HEK293 (cell line): ENCODE measurements at regions not wholly inside any gene's neighbourhood (a gene's known extent, or its start where the extent isn't known, plus 50 kb on each side); places are given as distances from the start of the nearest gene placed in this dataset.

ENCODE experiments used
- EGR2 ChIP-seq: fragments of 450-650 bp; formaldehyde crosslinking; IDR thresholded peaks from 2 replicates; pipeline ENCODE4 v1.5.1; 2016; ENCODE audit warnings: low read depth, missing biosample characterization, missing genetic modification characterization
- REST ChIP-seq: fragments of 450-650 bp; formaldehyde crosslinking; IDR thresholded peaks from 2 replicates; pipeline ENCODE4 v1.5.1; 2016; ENCODE audit warnings: missing biosample characterization, missing genetic modification characterization
- TCF7L2 ChIP-seq: IDR thresholded peaks from 2 replicates; pipeline ENCODE4 v1.6.1; 2011; ENCODE audit warnings: low read depth, mild to moderate bottlenecking, inconsistent platforms, low read length, moderate library complexity, borderline replicate concordance
- ZNF18 ChIP-seq: fragments of 450-650 bp; formaldehyde crosslinking; IDR thresholded peaks from 2 replicates; pipeline ENCODE4 v1.5.1; 2016; ENCODE audit warnings: missing biosample characterization, missing genetic modification characterization
- ZNF184 ChIP-seq: fragments of 450-650 bp; IDR thresholded peaks from 2 replicates; pipeline ENCODE4 v1.5.1; 2018; ENCODE audit warnings: missing biosample characterization, mild to moderate bottlenecking, missing genetic modification characterization
- ZNF302 ChIP-seq: fragments of 450-650 bp; formaldehyde crosslinking; IDR thresholded peaks from 2 replicates; pipeline ENCODE4 v1.5.1; 2016; ENCODE audit warnings: missing biosample characterization, missing genetic modification characterization, low read depth
- ZNF792 ChIP-seq: fragments of 450-650 bp; formaldehyde crosslinking; IDR thresholded peaks from 2 replicates; pipeline ENCODE4 v1.5.1; 2016; ENCODE audit warnings: missing biosample characterization, missing genetic modification characterization
- TF ChIP-seq, protein P1 (sequence below): fragments of 450-650 bp; formaldehyde crosslinking; IDR thresholded peaks from 2 replicates; pipeline ENCODE4 v1.5.1; 2016; ENCODE audit warnings: missing biosample characterization, missing genetic modification characterization

DNA sequence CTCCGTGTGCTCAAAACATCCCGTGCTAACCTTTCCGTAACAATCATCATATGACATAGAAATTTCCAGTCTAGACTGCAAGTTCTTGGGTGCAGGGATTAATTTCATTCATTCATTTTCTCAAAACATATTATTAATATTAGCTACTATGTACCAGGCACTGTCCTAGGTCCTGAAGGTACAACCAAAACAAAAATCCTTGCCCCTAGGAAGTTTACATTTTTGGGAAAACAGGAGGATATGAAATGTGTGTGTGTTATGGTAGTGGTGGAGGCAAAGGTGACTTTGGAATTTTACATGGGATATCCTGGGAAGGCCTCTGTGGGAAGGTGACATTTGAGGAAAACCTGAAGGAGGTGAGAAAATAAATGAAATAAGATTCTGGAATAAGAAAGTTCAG lies 222.6 kb downstream of the LRRC3B start:
- TF ChIP-seq ZNF18 (tag by site-specific recombination): no peak
- TF ChIP-seq, protein P1, sequence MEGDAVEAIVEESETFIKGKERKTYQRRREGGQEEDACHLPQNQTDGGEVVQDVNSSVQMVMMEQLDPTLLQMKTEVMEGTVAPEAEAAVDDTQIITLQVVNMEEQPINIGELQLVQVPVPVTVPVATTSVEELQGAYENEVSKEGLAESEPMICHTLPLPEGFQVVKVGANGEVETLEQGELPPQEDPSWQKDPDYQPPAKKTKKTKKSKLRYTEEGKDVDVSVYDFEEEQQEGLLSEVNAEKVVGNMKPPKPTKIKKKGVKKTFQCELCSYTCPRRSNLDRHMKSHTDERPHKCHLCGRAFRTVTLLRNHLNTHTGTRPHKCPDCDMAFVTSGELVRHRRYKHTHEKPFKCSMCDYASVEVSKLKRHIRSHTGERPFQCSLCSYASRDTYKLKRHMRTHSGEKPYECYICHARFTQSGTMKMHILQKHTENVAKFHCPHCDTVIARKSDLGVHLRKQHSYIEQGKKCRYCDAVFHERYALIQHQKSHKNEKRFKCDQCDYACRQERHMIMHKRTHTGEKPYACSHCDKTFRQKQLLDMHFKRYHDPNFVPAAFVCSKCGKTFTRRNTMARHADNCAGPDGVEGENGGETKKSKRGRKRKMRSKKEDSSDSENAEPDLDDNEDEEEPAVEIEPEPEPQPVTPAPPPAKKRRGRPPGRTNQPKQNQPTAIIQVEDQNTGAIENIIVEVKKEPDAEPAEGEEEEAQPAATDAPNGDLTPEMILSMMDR: no peak
- TF ChIP-seq REST (tag by site-specific recombination): peak; percentile 56; the same call in 1 of the 2 replicates
- no peak for TF ChIP-seq TCF7L2
- no peak for TF ChIP-seq ZNF792 (tag by site-specific recombination)
- no peak for TF ChIP-seq ZNF184
- no peak for TF ChIP-seq EGR2 (tag by site-specific recombination)
- TF ChIP-seq ZNF302: no peak
